GM19397 (cell line): ENCODE measurements at regions not wholly inside any gene's neighbourhood (a gene's known extent, or its start where the extent isn't known, plus 50 kb on each side); places are given as distances from the start of the nearest gene placed in this dataset.

ENCODE experiments used
- ATAC-seq: cut with Tn5 transposase; IDR thresholded peaks from one replicate; pipeline ENCODE4 v1.9.1; 2021; ENCODE audit warnings: mild to moderate bottlenecking, moderate library complexity; ENCODE audit not compliant: unreplicated experiment

DNA sequence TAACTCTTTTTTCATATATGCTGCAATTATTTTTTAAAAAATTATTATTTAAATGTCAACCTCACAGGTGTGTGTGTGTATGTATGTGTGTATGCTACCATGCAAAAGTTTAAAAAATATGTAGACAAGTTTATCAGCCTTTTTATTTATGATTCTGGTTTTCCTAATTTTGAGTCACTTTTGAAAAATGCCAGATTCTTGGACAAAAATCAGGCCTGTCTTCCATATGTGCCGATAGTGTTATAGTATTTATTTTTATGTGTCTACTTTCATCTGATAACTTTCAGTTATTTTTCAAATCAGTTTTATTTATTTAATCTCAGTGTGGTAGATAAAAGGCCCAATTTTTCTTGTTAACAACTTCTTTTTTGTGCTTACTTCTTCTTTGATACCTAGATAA lies 176.2 kb downstream of the RDH14 start:
- no peak for ATAC-seq

DNA sequence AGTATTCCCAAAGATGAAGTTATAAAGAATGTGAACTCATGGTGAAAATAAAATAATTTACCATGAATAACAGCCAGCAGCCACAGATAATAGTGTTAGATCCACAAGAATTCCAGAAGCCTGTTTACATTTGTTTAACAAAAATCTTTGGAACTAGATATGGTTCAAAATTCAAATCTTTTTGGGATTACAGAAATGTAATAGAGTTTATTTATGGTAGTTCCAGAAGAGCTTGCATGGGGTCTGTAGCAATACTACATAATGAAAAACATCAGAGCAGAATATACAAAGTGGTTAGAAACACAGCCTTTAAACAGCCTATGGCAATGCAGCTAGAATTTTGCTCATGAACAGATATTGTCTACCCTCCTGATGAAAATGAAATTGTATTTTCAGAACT lies 179.1 kb downstream of the RDH14 start:
- no peak for ATAC-seq

DNA sequence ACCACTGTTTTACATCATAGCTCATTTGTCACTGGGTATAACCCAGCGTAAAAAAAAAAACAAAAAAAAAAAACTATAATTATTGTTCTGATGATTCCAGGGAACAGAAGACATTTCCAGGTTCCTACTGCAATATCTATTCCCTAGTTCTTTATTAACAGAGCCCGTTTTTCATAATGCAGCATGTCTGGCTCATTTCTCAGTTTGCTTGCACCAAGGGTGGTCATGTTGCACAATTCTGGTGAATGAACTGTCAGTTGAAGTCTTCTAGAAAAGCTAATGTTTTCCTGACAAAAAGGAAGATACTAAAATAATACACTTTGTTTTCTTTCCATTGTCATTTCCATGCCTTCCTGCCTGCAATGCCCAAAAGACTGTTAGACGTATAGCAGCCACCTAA lies 180.1 kb downstream of the RDH14 start:
- ATAC-seq, result no peak

DNA sequence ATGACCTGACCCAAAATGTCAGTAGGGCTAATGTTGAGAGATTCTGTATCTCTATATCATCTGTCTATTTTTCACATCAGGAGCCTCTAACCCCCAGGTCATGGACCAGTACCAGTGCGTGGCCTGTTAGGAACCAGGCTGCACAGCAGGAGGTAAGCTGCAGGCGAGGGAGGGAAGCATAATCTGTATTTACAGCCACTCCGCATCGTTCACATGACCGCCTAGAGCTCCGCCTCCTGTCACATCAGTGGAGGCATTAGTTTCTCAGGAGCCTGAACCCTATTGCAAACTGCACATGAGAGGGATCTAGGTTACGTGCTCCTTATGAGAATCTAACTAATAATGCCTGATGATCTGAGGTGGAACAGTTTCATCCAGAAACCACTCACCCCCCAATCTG lies 180.6 kb downstream of the RDH14 start:
- no peak for ATAC-seq

DNA sequence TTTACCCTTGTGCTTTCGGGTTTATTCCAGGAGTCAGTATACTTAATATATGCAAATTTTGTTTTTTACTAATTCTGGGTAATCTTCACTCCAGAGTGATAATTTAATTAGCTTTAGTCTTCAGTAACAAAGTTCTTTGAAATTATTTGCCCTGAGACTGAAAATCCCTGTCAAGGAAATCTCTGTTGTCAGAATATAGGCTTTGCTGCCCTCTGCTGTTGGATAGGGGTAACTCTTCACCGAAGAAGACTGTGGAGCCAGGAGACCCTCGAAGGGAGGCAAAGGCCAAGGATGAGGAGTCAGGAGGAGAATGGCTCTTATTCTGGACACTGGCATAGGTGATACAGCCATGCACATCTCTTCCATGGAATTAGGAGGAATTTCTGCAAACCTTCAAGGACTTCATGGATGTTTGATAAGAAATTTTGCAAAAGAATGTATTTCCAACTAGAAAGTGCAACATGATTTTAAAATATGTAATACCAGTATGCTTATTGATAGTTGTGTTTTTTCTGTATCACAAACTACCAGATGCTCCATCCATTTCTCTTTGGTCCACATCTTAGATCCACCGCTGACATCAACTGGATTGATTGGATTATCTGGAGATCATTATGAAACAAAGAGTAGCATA lies 182.3 kb downstream of the RDH14 start:
- ATAC-seq, result peak; percentile 84

DNA sequence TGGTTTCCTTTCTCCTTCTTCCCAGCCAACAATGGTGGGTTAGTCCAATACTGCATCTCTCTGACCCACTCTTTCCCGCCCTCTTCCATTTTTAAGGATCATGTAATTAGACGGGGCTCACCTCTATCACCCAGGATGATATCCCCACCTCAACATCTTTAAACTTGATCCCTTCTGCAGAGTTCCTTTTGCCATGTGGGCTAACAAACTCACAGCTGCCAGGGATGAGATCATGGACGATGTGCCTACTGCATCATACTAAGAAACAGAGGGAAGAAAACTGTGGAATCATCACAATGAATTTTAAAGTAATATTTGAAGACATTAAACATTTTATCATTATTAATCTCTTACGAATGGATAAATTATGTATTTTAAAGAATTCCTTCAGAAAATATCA lies 183.5 kb downstream of the RDH14 start:
- ATAC-seq, result no peak

DNA sequence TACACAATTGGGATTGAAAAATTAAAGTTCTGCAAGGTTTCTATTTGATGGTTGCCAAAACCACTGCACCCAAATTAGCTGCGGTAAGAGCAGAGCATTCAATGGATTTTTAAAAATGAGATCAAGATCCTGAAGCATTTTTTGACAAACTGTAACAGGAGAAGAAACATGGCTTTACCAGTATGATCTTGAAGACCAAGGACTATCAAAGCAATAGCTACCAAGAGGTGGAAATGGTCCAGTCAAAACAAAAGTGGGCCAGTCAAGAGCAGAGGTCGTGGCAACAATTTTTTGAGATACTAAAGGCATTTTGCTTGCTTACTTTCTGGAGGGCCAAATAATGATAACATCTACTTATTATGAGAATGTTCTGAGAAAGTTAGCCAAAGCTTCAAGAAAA lies 186.8 kb downstream of the RDH14 start:
- no peak for ATAC-seq

DNA sequence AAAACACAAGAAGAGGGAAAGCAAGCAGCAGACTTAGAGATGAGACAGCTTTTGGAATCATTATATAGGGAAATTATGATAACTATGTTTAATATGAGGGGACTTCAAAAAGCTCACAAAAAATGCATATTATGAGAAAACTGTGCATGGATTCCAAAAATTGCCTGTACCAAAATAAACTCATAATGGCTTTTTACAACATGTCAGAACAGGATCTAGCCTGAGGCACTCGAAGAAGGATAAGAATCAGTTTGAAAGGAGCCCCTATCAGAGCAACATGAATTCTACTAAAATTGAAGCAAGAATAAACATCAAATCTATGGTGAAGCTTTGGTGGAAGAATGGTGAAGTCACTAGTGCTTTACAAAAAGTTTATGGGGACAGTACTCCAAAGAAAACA lies 187.4 kb downstream of the RDH14 start:
- no peak for ATAC-seq

DNA sequence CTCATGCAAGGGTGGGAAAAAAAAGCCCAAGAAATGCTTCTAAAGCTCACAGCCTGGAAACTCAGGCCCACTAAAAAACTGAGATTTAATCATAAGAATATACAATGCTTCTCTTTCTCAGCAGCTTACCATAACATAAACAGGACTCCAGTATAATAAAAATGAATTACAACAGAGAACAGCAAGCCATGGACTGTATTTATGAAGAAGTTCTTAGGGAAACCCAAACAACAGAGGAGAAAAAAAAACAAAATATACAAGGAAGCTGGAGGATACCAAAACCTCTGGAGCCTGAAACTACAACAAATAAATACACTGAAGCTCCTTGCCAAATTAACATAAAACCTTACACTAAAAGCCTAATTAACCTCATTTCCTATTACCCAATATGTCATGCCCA lies 187.8 kb downstream of the RDH14 start:
- ATAC-seq, result no peak

DNA sequence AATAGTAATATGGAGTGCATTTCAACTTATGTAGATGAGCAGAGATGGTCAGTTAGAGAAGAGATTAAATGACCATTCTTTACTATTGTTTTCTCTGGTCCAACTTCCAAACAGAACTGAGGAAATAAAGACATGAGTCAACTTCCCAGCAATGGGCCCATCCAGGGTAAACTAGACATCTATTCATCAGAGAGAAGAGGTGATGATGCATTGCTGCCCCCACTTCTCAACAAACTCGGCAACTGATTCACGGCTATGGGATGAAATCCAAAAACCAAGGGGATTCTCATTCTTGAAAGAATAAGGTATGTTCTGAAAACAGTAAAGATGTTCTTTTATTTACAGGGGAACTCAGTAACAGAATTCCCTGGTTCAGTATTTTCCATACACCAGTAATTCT lies 190.7 kb downstream of the RDH14 start:
- no peak for ATAC-seq

DNA sequence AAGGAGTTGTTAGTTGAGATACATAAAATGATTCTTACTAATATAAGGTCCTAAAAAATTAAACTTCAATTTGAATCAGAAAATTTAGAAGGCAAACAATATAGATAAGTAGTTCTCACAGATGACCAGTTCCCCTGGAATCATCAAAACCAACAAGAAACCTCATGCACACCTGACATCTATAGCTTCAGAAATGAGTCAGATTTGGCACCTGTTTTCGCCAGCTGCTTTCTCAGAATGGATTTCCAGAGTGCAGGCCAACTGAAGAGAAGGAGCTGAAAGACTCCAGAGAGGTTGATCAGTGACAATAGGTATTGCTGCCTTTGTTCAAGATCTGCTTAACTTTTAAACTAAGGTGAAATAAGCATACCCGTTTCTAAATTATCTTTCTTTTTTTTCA lies 192.4 kb downstream of the RDH14 start:
- ATAC-seq, result no peak

DNA sequence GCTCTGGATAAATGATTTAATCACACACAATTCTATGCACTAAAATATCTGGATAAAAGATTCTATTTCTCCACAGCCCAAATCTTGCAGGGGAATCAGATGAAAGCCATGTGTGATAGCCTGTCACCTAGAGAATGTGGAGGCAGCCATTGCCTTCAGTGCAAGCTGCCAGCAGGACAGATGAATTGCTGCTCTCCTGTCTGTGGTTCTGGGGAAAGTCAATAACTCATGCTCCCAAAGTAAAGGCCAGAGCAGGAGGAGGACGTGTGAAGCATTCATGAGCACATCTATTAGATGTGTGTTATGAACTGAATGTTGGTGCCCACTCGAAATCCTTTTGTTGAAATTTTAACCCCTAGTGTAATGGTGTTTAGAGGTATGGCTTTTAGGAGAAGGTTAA lies 195.1 kb downstream of the RDH14 start:
- ATAC-seq, result no peak

DNA sequence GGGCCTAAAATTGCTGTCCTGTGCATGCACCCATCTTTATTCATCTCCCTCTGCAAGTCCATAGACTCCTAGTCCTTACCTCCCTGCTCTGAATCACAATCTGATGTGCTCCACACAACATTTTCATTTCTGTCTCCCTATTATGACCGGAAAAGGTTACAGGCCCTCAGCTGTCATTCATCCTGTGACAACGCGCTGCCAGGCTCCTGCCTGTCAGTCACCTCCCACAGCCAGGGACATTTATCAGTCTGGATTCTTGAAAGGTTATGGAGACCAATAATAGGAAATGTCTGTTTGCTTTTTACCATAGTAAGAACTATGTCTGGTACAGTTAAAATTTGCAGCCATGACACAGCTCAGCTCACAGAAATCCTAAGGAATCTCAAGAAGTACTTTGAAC lies 197.1 kb downstream of the RDH14 start:
- no peak for ATAC-seq

DNA sequence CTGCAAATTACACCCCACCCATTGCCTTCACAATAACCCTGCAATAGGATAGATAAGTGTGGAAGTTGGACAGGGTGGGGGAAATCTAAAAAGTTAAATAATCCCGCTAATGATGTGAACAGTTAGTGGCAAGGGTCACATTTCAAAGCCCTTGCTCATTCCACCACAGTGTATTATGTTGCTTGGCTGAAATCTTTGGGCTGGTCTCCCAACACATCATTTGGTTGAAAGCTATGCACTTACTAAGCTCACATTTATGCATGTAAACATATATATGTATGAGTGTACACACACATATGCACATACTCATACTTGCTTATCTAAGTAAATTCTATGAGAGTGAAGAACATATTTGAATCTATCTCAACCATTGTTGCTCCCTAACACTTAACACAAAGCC lies 197.8 kb downstream of the RDH14 start:
- no peak for ATAC-seq

DNA sequence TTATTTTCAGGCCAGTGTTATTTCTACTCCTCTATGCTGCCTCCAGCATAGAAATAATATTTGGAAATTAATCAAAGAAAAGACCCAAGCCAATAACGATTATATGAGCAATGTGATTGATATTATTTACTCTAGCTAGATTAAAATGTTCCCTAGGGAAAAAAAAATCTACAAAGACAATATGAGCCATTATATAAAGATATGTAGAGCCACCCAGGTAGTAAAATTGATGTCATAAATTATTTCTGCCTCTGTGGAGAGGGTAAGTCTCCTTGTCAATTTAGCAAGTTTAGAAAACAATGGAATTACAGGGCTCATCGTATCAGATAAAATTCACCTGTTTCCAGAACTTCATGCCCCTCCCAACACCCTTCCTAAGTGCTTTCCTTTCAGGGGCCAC lies 202.9 kb downstream of the RDH14 start:
- ATAC-seq, result no peak

DNA sequence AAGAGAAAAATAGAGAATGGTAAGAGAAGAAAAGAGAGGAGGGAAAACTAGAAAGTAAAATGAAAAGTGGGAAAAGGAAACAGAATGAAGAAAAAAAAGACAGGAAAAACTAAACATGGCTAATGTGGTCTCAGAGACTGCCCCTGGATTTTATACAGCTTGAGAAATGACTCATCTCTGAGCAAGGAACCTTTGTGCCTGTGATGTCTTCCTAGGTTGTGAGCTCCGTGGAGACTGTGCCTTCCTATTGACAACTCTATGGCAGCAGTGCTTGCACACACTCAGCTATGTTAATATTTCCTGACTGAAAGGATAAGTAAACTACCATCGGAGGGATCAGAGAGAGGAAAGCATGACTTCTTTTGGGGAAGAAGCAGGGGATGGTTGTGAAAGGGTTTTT lies 203.8 kb downstream of the RDH14 start:
- ATAC-seq, result no peak

DNA sequence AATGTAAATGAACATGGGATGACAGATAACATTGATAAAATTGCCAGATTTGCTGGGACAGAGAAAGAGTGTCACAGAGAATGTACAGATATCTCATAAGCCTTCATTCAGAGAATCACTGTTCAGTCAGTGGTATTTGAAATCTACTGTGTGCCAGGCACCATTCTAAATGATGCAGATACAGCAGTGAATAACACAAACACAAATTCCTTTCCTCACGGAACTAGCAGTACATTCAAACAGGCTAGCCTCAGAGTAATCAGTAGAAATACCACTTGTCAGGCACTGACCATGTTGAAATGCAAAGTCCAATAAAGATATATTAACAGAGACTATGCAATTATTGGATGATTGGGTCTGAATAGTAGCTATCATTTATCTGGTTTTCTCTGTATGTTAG lies 211.0 kb downstream of the RDH14 start:
- no peak for ATAC-seq

DNA sequence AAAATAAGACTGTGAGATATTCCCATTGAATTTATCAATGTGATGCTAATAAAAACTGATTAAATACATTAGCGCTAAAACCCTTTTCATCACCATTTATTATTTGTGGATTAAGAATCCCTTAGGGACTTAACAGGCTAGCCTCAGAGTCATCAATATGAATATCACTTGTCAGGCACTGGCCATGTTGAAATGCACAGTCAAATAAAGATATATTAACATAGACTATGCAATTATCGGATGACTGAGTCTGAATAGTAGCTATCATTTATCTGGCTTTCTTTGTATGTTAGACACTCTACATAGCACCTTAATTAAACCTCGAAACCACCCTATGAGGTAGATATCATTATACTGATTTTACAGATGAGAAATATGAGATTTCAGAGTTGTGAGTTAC lies 213.6 kb downstream of the RDH14 start:
- no peak for ATAC-seq

DNA sequence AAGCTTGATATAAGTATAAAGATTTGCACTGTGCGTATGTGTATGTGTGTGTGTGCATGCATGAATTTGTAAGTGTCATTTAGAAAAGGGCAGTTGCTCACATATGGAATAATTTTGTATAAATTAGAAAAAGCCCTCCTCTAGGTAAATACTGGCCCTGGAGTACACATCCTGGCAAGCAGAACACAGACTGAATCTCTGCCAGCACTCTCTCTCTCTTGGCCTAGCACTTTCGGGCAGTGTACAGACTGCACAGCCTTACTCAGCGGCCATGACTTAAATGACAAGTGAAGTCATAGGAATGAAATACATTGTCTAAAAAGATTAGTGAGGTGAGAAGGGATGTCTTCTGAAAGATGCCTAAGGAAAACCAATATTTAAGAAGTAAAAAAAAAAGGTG lies 214.1 kb downstream of the RDH14 start:
- ATAC-seq, result no peak

DNA sequence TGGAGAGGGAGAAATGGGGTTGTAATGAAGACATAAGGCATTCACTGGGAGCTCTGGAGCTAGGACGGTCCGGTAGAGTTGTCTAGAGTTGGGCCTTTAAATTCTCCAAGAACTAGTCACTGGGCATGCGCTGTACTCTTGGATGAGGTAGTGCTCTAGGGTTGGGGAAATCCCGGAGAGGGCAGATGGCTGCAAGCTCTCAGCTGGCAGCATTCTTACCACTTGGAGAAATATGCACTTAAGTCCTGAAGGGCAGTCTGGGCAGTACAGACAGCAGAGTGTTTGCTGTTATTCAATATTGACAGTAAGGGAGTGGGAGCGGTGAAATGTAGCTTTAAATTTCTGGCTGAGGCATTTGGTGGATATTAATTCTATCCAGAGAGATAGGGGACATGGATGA lies 214.6 kb downstream of the RDH14 start:
- no peak for ATAC-seq

DNA sequence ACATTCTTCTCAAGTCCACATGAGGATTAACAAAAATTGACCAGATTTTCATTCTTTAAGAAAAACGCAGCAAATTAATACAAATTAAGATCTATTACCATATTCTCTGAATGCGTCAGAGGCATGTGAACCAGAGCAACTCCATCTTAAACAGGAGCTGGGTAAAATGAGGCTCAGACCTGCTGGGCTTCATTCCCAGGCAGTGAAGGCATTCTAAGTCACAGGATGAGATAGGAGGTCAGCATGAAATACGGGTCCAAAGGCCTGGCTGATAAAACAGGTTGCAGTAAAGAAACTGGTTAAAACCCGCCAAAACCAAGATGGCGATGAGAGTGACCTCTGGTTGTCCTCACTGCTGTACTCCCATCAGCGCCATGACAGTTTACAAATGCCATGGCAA lies 217.6 kb downstream of the RDH14 start:
- ATAC-seq, result no peak

DNA sequence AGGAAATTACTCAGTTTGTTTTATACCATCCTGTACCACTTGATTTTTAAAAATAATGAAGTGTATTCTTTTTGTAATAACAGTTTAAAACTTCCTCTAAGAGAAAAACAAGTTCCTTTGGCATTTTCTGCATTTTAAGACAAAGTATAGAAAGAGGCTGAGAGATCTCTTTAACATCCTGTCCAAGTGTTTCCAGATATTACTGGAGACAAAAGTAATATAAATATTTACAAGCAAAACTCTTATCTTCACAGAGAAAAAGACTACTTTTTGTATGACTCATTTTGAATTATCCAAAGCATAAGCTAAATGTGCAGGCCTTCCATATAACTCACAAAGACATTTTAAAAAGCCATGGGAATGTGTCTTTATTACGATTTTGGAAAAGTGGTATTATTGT lies 221.1 kb downstream of the RDH14 start:
- no peak for ATAC-seq

DNA sequence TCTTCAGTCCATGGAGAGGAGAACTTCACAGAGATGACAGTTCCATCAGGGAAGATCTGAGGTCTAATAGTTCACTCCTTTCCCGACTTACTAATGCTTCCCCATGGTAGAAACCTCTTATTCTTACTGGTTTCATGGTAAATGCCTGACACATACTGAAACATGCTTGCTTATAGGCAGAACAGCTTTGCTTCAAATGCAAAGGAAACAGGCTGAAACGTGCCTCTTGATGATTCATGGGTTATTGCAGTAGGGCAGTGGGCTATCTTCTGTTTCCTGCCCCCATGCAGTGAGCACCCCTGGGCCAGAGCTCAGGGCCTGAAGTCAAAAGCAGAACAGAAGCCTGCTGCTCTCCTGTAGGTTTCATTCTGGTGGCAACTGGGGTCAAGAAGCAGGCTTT lies 223.5 kb downstream of the RDH14 start:
- no peak for ATAC-seq

DNA sequence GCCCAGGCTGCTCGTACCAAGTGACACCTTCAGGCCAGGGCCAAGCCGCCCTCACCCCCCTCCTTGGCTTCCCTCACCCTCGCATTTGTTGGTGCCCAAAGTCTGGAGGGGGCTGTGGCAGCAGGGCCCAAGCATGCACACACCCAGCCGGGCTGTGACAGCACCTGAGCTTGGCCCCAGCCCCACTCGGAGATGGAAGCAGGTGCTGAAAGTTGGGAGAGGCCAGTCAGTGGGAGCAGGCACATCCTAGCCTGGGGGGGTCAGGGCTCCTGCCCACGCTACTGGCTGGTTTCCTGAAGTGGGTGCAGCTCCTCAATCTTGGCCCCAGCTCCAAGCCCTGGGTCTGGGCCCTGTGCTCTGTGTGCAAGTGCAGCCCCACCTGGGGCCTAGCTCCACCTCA lies 228.0 kb downstream of the RDH14 start:
- no peak for ATAC-seq
